ENCODE measurements at regions not wholly inside any gene's neighbourhood (a gene's known extent, or its start where the extent isn't known, plus 50 kb on each side); places are given as distances from the start of the nearest gene placed in this dataset.

DNA sequence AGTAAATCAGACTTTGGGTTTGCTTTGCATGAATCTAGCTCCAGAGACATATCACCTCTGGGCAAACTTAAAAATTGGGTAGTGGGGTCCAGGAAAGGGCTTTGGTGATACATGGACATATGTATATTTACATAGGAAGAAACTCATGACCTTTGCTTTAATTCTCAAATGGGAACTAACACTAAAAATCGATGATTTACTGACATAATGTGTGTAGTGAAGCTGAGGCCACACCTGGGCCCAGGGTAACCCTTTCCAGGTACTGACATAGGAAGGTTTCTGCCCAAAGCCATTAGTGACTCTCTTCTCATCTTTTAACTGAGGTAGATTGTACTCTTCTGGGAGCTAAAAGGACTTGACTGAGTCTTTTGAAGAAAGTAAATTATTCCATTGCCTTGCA lies 411.2 kb upstream of the TBL1XR1 start:
- TF ChIP-seq, protein P1, sequence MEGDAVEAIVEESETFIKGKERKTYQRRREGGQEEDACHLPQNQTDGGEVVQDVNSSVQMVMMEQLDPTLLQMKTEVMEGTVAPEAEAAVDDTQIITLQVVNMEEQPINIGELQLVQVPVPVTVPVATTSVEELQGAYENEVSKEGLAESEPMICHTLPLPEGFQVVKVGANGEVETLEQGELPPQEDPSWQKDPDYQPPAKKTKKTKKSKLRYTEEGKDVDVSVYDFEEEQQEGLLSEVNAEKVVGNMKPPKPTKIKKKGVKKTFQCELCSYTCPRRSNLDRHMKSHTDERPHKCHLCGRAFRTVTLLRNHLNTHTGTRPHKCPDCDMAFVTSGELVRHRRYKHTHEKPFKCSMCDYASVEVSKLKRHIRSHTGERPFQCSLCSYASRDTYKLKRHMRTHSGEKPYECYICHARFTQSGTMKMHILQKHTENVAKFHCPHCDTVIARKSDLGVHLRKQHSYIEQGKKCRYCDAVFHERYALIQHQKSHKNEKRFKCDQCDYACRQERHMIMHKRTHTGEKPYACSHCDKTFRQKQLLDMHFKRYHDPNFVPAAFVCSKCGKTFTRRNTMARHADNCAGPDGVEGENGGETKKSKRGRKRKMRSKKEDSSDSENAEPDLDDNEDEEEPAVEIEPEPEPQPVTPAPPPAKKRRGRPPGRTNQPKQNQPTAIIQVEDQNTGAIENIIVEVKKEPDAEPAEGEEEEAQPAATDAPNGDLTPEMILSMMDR (IDR thresholded peaks at IDR 0.05): no peak

DNA sequence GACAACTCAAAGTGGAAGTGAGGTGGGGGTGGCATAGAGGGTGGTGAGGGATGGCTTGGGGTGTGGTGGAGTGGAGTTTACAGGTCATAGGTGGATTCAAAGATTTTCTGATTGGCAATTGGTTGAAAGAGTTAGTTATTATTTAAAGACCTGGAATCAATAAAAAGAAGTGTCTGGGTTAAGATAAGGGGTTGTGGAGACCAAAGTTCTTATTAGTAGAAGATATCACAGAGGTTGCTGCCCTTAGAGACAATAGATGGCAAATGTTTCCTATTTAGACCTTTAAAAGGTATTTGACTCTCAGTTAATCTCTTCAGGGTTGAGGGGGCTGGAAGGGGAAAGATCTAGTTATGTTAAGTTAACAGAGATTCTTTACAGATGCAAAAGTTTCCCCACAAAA lies 412.3 kb upstream of the TBL1XR1 start:
- TF ChIP-seq, protein P1 (IDR thresholded peaks at IDR 0.05): no peak

DNA sequence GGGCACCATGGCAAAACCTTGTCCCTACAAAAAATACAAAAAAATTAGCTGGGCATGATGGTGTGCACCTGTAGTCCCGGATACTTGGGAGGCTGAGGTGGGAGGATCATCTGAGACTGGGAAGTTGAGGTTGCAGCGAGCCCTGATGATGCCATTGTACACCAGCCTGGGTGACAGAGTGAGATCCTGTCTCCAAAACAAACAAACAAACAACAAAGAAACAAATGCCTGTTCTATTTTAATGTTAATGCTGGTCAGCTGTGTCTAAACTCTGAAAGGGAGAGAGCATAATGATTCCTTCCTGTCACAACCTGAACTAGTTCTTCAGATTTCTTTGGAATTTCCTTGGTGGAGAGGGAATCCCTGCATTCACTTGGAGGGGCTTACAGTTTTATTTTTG lies 413.0 kb upstream of the TBL1XR1 start:
- TF ChIP-seq, protein P1 (IDR thresholded peaks at IDR 0.05): no peak

DNA sequence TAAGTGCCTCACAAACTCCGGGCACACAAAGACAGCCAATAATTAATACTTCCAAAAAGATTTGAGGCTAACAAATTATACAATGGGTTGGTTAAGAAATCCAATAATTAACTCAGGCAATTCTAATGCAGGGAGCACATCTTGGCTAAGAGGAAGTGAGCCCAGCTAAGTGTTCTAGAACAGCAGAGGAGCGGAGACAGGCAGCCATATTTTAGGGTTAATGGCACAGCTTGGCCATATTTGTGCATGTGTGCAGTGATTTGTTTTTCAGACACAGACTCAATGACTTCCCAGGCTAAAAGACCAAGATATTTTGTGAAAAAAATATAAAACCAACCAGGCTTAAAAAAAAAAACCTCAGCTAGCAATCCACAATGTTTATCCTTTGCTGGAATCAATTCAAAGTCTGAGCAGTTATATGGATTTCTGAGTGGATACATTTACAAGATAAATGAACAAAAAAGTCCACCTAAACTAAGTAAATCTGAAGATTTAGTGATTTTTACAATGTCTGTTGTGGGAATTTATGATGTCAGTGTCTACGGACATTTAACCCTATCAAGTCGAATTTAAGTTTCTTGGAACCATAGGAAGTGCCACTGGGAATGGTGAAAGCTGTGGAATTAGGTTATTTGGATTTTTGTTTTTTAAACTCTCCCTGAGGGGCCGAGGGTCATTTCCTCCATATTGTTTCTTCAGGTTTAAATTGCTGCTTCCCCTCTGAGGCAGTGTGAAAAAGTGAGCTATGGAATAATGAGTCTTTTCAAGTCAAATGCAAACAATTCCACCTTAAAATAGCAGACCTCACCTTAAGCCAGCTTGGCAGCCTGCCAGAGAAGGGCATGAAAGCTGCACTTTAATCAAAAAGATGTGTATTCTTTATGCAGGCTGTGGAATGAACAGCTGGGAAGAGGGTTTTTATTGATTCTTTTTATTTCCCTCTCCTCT lies 413.7 kb upstream of the TBL1XR1 start:
- TF ChIP-seq, protein P1 (IDR thresholded peaks at IDR 0.05): no peak

DNA sequence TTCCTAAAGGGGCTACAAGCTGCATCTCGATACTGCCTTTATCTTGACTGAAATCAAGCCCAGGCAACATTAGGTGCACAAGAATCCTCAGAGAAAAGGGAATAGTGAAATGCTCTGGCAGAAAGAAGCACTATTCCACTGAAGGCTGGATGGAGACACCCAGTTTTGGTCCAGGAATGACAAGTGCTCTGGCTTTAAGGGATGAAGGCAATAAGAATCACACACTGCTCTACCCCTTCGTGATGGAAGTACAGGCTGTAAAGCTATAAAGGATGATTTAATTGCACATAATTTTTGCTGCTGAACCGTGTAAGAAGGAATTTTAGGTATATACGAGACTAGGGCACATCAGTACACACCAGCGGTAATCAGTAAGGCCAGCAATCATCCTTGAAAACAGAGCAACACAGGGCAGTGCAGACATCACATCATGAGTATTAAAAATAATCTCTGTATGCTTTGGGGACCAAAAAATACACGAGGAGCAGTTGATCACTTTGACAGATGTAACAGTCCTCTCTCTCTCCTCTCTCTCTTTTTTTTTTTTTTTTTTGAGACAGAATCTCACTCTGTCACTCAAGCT lies 414.6 kb upstream of the TBL1XR1 start:
- TF ChIP-seq, protein P1 (IDR thresholded peaks at IDR 0.05): no peak

DNA sequence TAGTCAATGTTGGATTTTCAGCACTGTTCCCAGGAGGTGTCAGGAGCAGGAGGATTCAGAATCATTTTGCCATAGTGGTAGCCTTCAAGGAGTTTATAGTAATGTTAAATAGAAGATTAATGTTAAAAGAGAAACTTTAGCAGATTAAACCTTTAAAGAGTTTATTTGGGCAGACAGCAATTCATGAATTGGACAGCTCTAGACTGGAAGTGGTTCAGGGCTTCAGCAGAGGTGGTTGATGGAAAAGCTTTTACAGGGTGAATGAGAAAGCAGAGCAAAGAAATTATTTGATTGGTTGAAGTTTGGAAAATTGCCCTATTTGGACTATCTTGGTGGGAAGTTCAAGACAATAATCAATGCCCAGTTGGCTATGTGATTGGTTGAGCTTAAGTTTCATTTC lies 416.6 kb upstream of the TBL1XR1 start:
- TF ChIP-seq, protein P1 (IDR thresholded peaks at IDR 0.05): no peak

DNA sequence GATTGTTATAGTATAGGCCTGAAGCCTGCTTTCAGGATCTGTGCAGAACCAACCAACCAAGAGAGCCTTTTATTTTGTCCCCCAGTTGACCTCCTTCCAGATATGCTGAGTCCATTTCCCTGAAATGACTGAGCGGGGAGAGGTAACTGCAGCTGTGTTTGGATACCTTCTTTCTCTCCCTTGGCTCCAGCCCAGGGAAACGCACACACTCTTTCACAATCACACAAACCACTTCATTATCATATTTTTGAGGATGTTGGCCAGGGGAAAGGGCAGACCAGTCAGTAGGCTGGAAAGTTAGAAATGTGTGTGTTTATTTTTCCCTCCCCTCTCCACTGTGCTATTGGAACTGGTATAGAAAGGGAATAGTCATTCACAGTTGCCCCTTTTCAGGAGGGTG lies 417.7 kb upstream of the TBL1XR1 start:
- TF ChIP-seq, protein P1 (IDR thresholded peaks at IDR 0.05): no peak

Measured in LNCAP (cell line).